ENCODE measurements at regions not wholly inside any gene's neighbourhood (a gene's known extent, or its start where the extent isn't known, plus 50 kb on each side); places are given as distances from the start of the nearest gene placed in this dataset.

DNA sequence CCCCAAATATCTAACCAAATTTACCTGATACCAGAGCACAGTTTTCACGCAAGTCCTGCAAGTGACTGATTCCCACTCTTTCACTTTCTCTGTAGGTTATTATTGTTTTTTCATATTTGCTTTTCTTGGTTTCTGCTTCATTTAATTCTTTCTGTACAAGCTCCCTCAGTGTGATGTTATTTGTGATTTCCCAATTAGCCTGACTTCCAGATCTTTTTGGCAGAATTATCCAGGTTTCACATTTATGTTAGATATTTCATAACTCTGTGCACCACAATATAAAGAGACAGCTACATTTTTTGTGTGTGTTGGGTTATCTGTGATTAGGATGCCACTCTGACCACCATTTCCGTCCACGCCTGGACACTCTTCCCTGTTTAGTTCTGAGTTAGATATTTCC is 381.5 kb upstream of the CNTNAP2 start:
- DNase-seq: no peak
- H3K4me3 ChIP-seq: no peak overlapping the region
- no peaks in the 10 kb centered on the region for H3K27me3 ChIP-seq (ENCODE audit: low read depth)
- peaks cover 28% of the 10 kb centered on the region for H3K9me3 ChIP-seq (replicated peaks)
- intact Hi-C loops (cut with micrococcal nuclease): no loop called here
- H3K36me3 ChIP-seq: no peaks in the 10 kb centered on the region
- no peak overlapping the region for H3K27ac ChIP-seq (replicated peaks)
- TF ChIP-seq, protein P1, sequence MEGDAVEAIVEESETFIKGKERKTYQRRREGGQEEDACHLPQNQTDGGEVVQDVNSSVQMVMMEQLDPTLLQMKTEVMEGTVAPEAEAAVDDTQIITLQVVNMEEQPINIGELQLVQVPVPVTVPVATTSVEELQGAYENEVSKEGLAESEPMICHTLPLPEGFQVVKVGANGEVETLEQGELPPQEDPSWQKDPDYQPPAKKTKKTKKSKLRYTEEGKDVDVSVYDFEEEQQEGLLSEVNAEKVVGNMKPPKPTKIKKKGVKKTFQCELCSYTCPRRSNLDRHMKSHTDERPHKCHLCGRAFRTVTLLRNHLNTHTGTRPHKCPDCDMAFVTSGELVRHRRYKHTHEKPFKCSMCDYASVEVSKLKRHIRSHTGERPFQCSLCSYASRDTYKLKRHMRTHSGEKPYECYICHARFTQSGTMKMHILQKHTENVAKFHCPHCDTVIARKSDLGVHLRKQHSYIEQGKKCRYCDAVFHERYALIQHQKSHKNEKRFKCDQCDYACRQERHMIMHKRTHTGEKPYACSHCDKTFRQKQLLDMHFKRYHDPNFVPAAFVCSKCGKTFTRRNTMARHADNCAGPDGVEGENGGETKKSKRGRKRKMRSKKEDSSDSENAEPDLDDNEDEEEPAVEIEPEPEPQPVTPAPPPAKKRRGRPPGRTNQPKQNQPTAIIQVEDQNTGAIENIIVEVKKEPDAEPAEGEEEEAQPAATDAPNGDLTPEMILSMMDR (IDR thresholded peaks at IDR 0.05; ENCODE audit: borderline replicate concordance): no peak
- H3K4me1 ChIP-seq: no peaks in the 10 kb centered on the region

DNA sequence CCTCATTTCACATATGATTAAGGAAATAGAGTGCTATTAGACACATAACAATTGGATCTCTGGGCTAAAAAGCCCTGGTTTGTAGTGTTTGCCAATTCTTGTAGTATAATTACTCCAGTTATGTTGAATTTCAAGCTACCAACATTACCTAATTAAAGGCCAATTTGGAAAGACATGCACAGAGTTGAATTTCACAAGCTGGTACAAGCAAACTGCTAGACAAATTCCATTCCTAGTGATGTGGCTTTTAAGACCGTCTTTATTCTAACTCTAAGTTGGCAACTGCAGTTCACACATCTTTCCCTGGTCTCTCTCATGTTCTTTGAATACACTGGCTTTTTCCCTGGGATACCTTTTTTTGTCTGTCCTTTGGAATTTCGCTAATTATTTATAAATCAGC is 384.1 kb upstream of the CNTNAP2 start:
- Histone ChIP-seq H3K4me1 (no peaks in the 10 kb centered on the region), H3K27ac (replicated peaks) (no peak overlapping the region), H3K9me3 (replicated peaks) (peaks cover 27% of the 10 kb centered on the region), H3K4me3 (no peak overlapping the region), H3K27me3 (ENCODE audit: low read depth) (no peaks in the 10 kb centered on the region), H3K36me3 (no peaks in the 10 kb centered on the region)
- no peak for DNase-seq
- intact Hi-C loops (cut with micrococcal nuclease): no loop called here
- TF ChIP-seq, protein P1 (IDR thresholded peaks at IDR 0.05; ENCODE audit: borderline replicate concordance): no peak

DNA sequence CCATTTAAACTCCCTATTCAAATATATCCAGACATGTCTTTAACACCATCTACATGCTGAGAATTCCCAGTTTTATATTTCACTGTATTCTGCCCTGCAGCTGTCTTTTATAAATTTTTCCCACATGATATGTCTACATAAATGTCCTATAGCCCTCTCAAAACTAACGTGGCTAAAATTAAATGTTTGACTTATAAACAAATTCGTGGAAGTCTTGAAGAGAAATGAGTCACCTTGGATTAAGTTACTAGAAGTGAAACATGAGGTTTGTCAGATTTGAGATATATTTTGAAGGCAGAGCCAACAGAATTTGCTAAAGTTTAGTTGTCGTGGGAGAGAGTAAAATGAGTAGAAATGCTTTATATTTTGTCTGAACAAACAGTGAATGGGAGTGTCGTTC is 386.9 kb upstream of the CNTNAP2 start:
- Histone ChIP-seq H3K9me3 (replicated peaks) (peaks cover 24% of the 10 kb centered on the region), H3K27me3 (ENCODE audit: low read depth) (no peaks in the 10 kb centered on the region), H3K4me1 (no peaks in the 10 kb centered on the region), H3K36me3 (no peaks in the 10 kb centered on the region), H3K27ac (replicated peaks) (no peak overlapping the region), H3K4me3 (no peak overlapping the region)
- TF ChIP-seq, protein P1 (IDR thresholded peaks at IDR 0.05; ENCODE audit: borderline replicate concordance): no peak
- DNase-seq: no peak
- intact Hi-C loops (cut with micrococcal nuclease): no loop called here

DNA sequence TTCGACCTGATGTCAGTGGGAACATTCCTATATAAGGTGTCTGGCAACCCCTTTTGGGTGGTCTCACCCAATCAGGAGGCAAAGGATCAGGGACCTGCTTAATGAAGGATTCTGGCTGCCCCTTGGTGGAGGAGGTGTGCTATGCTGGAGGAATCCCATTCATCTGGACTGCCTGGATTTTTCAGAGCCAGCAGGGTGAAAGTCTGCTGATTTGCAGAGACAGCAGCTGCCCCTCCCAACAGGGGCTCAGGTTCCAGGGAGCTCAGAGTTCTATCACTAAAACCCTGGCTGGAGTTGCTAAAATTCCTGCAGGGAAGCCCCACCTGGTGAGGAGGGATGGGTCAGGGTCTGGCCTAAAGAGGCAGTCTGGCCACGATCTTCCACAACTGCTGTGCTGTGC is 398.5 kb upstream of the CNTNAP2 start:
- intact Hi-C loops (cut with micrococcal nuclease): no loop called here
- Histone ChIP-seq H3K36me3 (no peaks in the 10 kb centered on the region), H3K27ac (replicated peaks) (no peak overlapping the region), H3K4me3 (no peak overlapping the region), H3K4me1 (no peaks in the 10 kb centered on the region), H3K27me3 (ENCODE audit: low read depth) (no peaks in the 10 kb centered on the region), H3K9me3 (replicated peaks) (peaks cover 9% of the 10 kb centered on the region)
- TF ChIP-seq, protein P1 (IDR thresholded peaks at IDR 0.05; ENCODE audit: borderline replicate concordance): no peak
- DNase-seq: no peak

DNA sequence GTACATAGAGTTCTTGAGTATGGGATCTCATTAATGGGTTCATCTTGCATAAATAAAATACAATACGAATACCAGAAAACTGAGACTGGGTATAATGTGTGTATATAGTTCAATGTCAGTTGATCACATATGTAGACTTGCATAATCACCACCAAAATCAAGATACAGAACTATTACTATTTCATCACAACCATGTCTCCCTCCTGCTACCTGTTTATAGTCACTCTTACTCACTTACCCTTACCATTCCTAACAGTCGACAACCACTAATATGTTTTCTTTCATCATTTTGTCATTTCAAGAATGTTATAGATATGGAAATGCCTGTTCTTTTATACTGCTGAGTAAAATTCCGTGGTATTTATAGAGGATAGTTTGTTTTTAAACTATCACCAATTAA is 416.1 kb upstream of the CNTNAP2 start:
- DNase-seq: no peak
- no peak overlapping the region for H3K27ac ChIP-seq (replicated peaks)
- no peaks in the 10 kb centered on the region for H3K9me3 ChIP-seq (replicated peaks)
- no peaks in the 10 kb centered on the region for H3K27me3 ChIP-seq (ENCODE audit: low read depth)
- H3K4me1 ChIP-seq: no peaks in the 10 kb centered on the region
- no peak overlapping the region for H3K4me3 ChIP-seq
- TF ChIP-seq, protein P1 (IDR thresholded peaks at IDR 0.05; ENCODE audit: borderline replicate concordance): no peak
- no peaks in the 10 kb centered on the region for H3K36me3 ChIP-seq
- intact Hi-C loops (cut with micrococcal nuclease): no loop called here
